Liver (tissue), 8 donors: ENCODE measurements at regions not wholly inside any gene's neighbourhood (a gene's known extent, or its start where the extent isn't known, plus 50 kb on each side); places are given as distances from the start of the nearest gene placed in this dataset.

Experiments used
- DNase-seq: peaks from one replicate; pipeline ENCODE4 v3.0.0-alpha.2; 2017; ENCODE audit warnings: low spot score
- H3K27ac ChIP-seq, 2 donors: one replicate each; pipeline ENCODE4 v1.7.0; 2013; ENCODE audit warnings: inconsistent platforms in 2 of 2, low read length in 2 of 2, control low read depth in 1 of 2, low read depth in 1 of 2, mild to moderate bottlenecking in 1 of 2
- H3K27me3 ChIP-seq, 4 donors: one replicate each; pipeline versions ENCODE4 v1.6.1 to v1.7.0; 2013; ENCODE audit warnings: low read length in 3 of 4, inconsistent platforms in 1 of 4, mild to moderate bottlenecking in 1 of 4, moderate library complexity in 1 of 4; ENCODE audit not compliant: control insufficient read depth in 4 of 4, insufficient read depth in 4 of 4
- H3K36me3 ChIP-seq, 4 donors: one replicate each; pipeline versions ENCODE4 v1.6.1 to v1.7.0; 2013; ENCODE audit warnings: low read length in 3 of 4, mild to moderate bottlenecking in 3 of 4, low read depth in 1 of 4, moderate library complexity in 1 of 4; ENCODE audit not compliant: control insufficient read depth in 4 of 4, insufficient read depth in 3 of 4
- H3K4me1 ChIP-seq, 4 donors: one replicate each; pipeline versions ENCODE4 v1.6.1 to v1.7.0; 2013; ENCODE audit warnings: low read length in 3 of 4, mild to moderate bottlenecking in 3 of 4, moderate library complexity in 1 of 4; ENCODE audit not compliant: control insufficient read depth in 4 of 4, insufficient read depth in 4 of 4
- H3K4me3 ChIP-seq, 3 donors: one replicate each; pipeline versions ENCODE4 v1.6.1 to v1.7.0; 2013; ENCODE audit warnings: low read length in 3 of 3, control low read depth in 1 of 3, low read depth in 1 of 3, mild to moderate bottlenecking in 1 of 3
- H3K9ac ChIP-seq, 2 donors: one replicate each; pipeline ENCODE4 v1.7.0; 2013; ENCODE audit warnings: low read length in 2 of 2, mild to moderate bottlenecking in 2 of 2, moderate library complexity in 2 of 2, control low read depth in 1 of 2, low read depth in 1 of 2
- H3K9me3 ChIP-seq, 4 donors: one replicate each; pipeline versions ENCODE4 v1.6.1 to v1.7.0; 2013; ENCODE audit warnings: low read length in 3 of 4; ENCODE audit not compliant: control insufficient read depth in 4 of 4
- ATF3 ChIP-seq: IDR thresholded peaks from 2 replicates; pipeline ENCODE4 v1.6.1; 2016; ENCODE audit warnings: antibody characterized with exemption
- CTCF ChIP-seq: fragments of 150-350 bp; IDR thresholded peaks from 2 replicates; pipeline ENCODE4 v1.5.1; 2017; ENCODE audit warnings: improper control_type of control experiment, low read depth, low read length; ENCODE audit not compliant: missing input control
- EGR1 ChIP-seq, 2 donors: IDR thresholded peaks; 2 replicates each; pipeline ENCODE4 v1.6.1; 2016 to 2018; ENCODE audit warnings: antibody characterized with exemption in 2 of 2, low read depth in 2 of 2
- FOXA1 ChIP-seq: IDR thresholded peaks from 2 replicates; pipeline ENCODE4 v1.6.1; 2016; ENCODE audit warnings: antibody characterized with exemption
- FOXA2 ChIP-seq: IDR thresholded peaks from 2 replicates; pipeline ENCODE4 v1.6.1; 2016; ENCODE audit warnings: antibody characterized with exemption
- GABPA ChIP-seq, 2 donors: IDR thresholded peaks in 1 of 2; conservative IDR thresholded peaks in 1 of 2; 2 replicates each; pipeline ENCODE4 v1.6.1; 2016; ENCODE audit warnings: antibody characterized with exemption in 2 of 2, mild to moderate bottlenecking in 1 of 2, moderate library complexity in 1 of 2
- HNF4A ChIP-seq, 2 donors: conservative IDR thresholded peaks; 2 replicates each; pipeline ENCODE4 v1.6.1; 2016; ENCODE audit warnings: antibody characterized with exemption in 2 of 2, mild to moderate bottlenecking in 2 of 2
- HNF4G ChIP-seq: IDR thresholded peaks from 2 replicates; pipeline ENCODE4 v1.6.1; 2016; ENCODE audit warnings: antibody characterized with exemption
- JUND ChIP-seq, 2 donors: IDR thresholded peaks; 2 replicates each; pipeline ENCODE4 v1.6.1; 2016; ENCODE audit warnings: antibody characterized with exemption in 2 of 2
- MAX ChIP-seq: IDR thresholded peaks from 2 replicates; pipeline ENCODE4 v1.6.1; 2016; ENCODE audit warnings: antibody characterized with exemption
- NR2F2 ChIP-seq: IDR thresholded peaks from 2 replicates; pipeline ENCODE4 v1.6.1; 2016; ENCODE audit warnings: antibody characterized with exemption
- RAD21 ChIP-seq, 2 donors: IDR thresholded peaks; 2 replicates each; pipeline ENCODE4 v1.6.1; 2016; ENCODE audit warnings: antibody characterized with exemption in 2 of 2, mild to moderate bottlenecking in 2 of 2
- REST ChIP-seq: IDR thresholded peaks from 2 replicates; pipeline ENCODE4 v1.6.1; 2016; ENCODE audit warnings: antibody characterized with exemption, mild to moderate bottlenecking
- RXRA ChIP-seq, 2 donors: IDR thresholded peaks; 2 replicates each; pipeline ENCODE4 v1.6.1; 2017 to 2018; ENCODE audit warnings: antibody characterized with exemption in 2 of 2, mild to moderate bottlenecking in 1 of 2
- SP1 ChIP-seq: IDR thresholded peaks from 2 replicates; pipeline ENCODE4 v1.6.1; 2018; ENCODE audit warnings: antibody characterized with exemption, mild to moderate bottlenecking
- TAF1 ChIP-seq: conservative IDR thresholded peaks from 2 replicates; pipeline ENCODE4 v1.6.1; 2016; ENCODE audit warnings: antibody characterized with exemption, mild to moderate bottlenecking
- YY1 ChIP-seq: IDR thresholded peaks from 2 replicates; pipeline ENCODE4 v1.6.1; 2016; ENCODE audit warnings: antibody characterized with exemption, mild to moderate bottlenecking
- ZBTB33 ChIP-seq: IDR thresholded peaks from 2 replicates; pipeline ENCODE4 v1.6.1; 2016; ENCODE audit warnings: antibody characterized with exemption
- WGBS: extraction: QIAGEN DNeasy Blood & Tissue Kit; methylation state at CpG from one replicate; pipeline ENCODE4 v1.1.7; 2013; 5-methylcytosine and 5-hydroxymethylcytosine counted together
- donor health status: healthy.
- donor health status: healthy.
- donor health status: healthy.
- donor health status: healthy.
- donor health status: healthy.

- 85% methylated on average over 8 of the region's 8 CpGs for WGBS
- Histone ChIP-seq H3K9ac (no peak overlapping the region), H3K27me3 (no peaks in the 10 kb centered on the region), H3K9me3 (no peaks in the 10 kb centered on the region), H3K27ac (no peak overlapping the region), H3K36me3 (no peaks in the 10 kb centered on the region), H3K4me3 (no peak overlapping the region), H3K4me1 (peaks cover 0 to 3% (median 0%) of the 10 kb centered on the region in 4 donors)
- no peak for DNase-seq
- TF ChIP-seq RAD21 (IDR thresholded peaks at IDR 0.05), result no peak
- no peak for TF ChIP-seq JUND (IDR thresholded peaks at IDR 0.05)
- TF ChIP-seq FOXA1, result no peak
- TF ChIP-seq ATF3, result no peak
- TF ChIP-seq RXRA (IDR thresholded peaks at IDR 0.05), result no peak
- TF ChIP-seq CTCF, result no peak
- TF ChIP-seq EGR1 (IDR thresholded peaks at IDR 0.05; ENCODE audit: low read depth in 2 of 2), result no peak
- TF ChIP-seq HNF4G, result no peak
- TF ChIP-seq HNF4A (conservative IDR thresholded peaks at IDR 0.05), result no peak
- TF ChIP-seq SP1, result no peak
- no peak for TF ChIP-seq TAF1
- TF ChIP-seq FOXA2, result no peak
- no peak for TF ChIP-seq NR2F2
- TF ChIP-seq ZBTB33, result no peak
- TF ChIP-seq MAX, result no peak
- no peak for TF ChIP-seq YY1
- no peak for TF ChIP-seq GABPA (IDR thresholded peaks at IDR 0.05 in 1 of 2, conservative IDR thresholded peaks at IDR 0.05 in 1 of 2)
- no peak for TF ChIP-seq REST
These were observed 119.7 kb upstream of the CIBAR2 start for GRCh38 chr16:85231959-85232358.
